GM12878 (cell line): ENCODE measurements at regions not wholly inside any gene's neighbourhood (a gene's known extent, or its start where the extent isn't known, plus 50 kb on each side); places are given as distances from the start of the nearest gene placed in this dataset.

Experiments used
- CHD2 ChIP-seq: IDR thresholded peaks from 2 replicates; pipeline ENCODE4 v1.6.1; 2011; ENCODE audit warnings: low read depth, low read length, improper control_type of control experiment, borderline replicate concordance
- EP300 ChIP-seq, 2 experiments: fragments of 150-350 bp in 1 of 2; IDR thresholded peaks; 2 replicates each; pipeline ENCODE4 v1.6.1; 2011 to 2012; ENCODE audit warnings: low read depth in 2 of 2, low read length in 2 of 2, borderline replicate concordance in 1 of 2, improper control_type of control experiment in 1 of 2, inconsistent platforms in 1 of 2; ENCODE audit not compliant: control insufficient read depth in 1 of 2
- HDAC2 ChIP-seq: fragments of 200-600 bp; sonication (generic); IDR thresholded peaks from 2 replicates; pipeline ENCODE4 v1.6.1; 2017
- POLR2A ChIP-seq: IDR thresholded peaks from 2 replicates; pipeline ENCODE4 v1.6.1; 2011; ENCODE audit warnings: low read depth, mild to moderate bottlenecking, low read length
- POLR2AphosphoS2 ChIP-seq: IDR thresholded peaks from 2 replicates; pipeline ENCODE4 v1.6.1; 2011; ENCODE audit warnings: low read depth, mild to moderate bottlenecking, low read length, improper control_type of control experiment, moderate library complexity
- REST ChIP-seq: IDR thresholded peaks from 2 replicates; pipeline ENCODE4 v1.6.1; 2012; ENCODE audit warnings: mild to moderate bottlenecking, low read depth, low read length
- TAF1 ChIP-seq: IDR thresholded peaks from 2 replicates; pipeline ENCODE4 v1.6.1; 2011; ENCODE audit warnings: mild to moderate bottlenecking, low read depth, low read length, borderline replicate concordance
- TARDBP ChIP-seq: IDR thresholded peaks from 2 replicates; pipeline ENCODE4 v1.6.1; 2016; ENCODE audit warnings: borderline replicate concordance
- TF ChIP-seq, protein P1 (sequence below), 3 experiments: IDR thresholded peaks in 2 of 3; conservative IDR thresholded peaks in 1 of 3; 2 replicates each; pipeline ENCODE4 v1.5.1; 2011; ENCODE audit warnings: low read depth in 3 of 3, low read length in 3 of 3, mild to moderate bottlenecking in 3 of 3, control low read depth in 2 of 3, moderate library complexity in 2 of 3, inconsistent platforms in 1 of 3, mixed read lengths in 1 of 3; ENCODE audit not compliant: control insufficient read depth in 2 of 3, insufficient read depth in 1 of 3; ENCODE audit errors: extremely low read depth in 1 of 3

GRCh38 chr2:16390561-16390960 is 275.1 kb downstream of the CYRIA start:
- no peak for TF ChIP-seq TARDBP
- no peak for TF ChIP-seq TAF1
- TF ChIP-seq REST, result no peak
- TF ChIP-seq POLR2AphosphoS2, result no peak
- TF ChIP-seq CHD2, result no peak
- no peak for TF ChIP-seq HDAC2
- no peak for TF ChIP-seq EP300 (IDR thresholded peaks at IDR 0.05; ENCODE audit: borderline replicate concordance in 1 of 2, control insufficient read depth in 1 of 2, low read depth in 2 of 2, low read length in 2 of 2)
- TF ChIP-seq POLR2A, result no peak
- TF ChIP-seq, protein P1, sequence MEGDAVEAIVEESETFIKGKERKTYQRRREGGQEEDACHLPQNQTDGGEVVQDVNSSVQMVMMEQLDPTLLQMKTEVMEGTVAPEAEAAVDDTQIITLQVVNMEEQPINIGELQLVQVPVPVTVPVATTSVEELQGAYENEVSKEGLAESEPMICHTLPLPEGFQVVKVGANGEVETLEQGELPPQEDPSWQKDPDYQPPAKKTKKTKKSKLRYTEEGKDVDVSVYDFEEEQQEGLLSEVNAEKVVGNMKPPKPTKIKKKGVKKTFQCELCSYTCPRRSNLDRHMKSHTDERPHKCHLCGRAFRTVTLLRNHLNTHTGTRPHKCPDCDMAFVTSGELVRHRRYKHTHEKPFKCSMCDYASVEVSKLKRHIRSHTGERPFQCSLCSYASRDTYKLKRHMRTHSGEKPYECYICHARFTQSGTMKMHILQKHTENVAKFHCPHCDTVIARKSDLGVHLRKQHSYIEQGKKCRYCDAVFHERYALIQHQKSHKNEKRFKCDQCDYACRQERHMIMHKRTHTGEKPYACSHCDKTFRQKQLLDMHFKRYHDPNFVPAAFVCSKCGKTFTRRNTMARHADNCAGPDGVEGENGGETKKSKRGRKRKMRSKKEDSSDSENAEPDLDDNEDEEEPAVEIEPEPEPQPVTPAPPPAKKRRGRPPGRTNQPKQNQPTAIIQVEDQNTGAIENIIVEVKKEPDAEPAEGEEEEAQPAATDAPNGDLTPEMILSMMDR (IDR thresholded peaks at IDR 0.05 in 2 of 3, conservative IDR thresholded peaks at IDR 0.05 in 1 of 3; ENCODE audit: control insufficient read depth in 2 of 3, extremely low read depth in 1 of 3, insufficient read depth in 1 of 3, low read depth in 3 of 3, low read length in 3 of 3), result no peak
